GM21526 (cell line): ENCODE measurements at regions not wholly inside any gene's neighbourhood (a gene's known extent, or its start where the extent isn't known, plus 50 kb on each side); places are given as distances from the start of the nearest gene placed in this dataset.

Experiments used
- ATAC-seq: cut with Tn5 transposase; IDR thresholded peaks from one replicate; pipeline ENCODE4 v1.9.1; 2021; ENCODE audit warnings: moderate library complexity; ENCODE audit not compliant: unreplicated experiment, low FRiP score

DNA sequence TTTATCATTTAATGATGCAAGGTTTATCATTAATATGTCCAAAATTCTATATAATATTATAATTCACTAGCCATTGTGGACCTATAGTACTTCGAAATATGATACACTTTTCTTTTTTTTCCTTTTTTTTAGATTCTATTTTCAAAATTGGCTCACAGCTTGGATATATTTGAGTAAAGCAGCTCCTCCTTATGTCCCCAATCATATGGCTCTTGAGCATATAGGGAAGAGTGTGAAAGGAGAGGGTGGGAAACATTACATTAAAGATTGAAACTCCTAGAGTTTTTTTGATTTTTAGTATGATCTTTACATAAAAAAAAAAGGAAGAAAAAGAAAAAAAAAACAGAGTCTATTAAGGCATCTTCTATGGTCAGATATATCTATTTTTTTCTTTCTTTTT lies 457.9 kb downstream of the RIT2 start:
- ATAC-seq = no peak

DNA sequence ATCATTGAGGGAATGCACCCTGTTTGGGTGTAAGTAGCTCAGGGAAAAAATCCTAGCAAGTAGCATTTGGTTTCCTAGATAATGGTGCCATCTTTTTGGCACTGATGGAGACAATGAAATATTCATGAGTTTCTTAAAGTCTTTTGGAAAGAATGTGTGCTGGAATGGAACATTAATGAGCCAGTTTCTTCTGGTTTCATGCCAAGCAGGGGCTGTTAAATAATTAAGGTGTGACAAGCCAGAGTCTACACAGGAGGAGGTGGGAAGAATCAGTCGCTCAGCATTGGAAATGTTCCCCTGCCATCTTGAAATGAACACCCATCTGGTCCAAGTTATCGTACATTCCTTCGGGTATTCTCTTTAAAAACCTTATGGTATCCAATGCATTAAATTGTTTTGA lies 457.3 kb downstream of the RIT2 start:
- no peak for ATAC-seq

DNA sequence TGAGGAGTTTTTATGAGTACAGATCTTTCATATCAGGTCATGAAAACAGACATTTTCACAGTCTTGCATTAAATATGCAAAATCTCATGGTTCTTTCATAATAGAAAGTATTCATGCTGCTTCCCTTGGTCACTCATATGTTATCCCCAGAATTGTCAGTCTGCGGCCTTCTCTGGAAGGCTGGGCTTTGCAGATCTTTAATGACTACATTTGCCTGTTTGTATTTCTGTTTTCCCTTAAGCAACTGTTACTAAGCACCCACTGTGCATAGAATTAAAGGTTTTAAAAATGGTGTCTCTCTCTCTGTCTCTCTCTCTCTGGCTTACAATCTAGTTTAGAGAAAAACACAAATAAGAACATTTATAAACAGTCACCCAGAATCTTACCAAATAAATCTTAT lies 456.3 kb downstream of the RIT2 start:
- ATAC-seq = no peak

DNA sequence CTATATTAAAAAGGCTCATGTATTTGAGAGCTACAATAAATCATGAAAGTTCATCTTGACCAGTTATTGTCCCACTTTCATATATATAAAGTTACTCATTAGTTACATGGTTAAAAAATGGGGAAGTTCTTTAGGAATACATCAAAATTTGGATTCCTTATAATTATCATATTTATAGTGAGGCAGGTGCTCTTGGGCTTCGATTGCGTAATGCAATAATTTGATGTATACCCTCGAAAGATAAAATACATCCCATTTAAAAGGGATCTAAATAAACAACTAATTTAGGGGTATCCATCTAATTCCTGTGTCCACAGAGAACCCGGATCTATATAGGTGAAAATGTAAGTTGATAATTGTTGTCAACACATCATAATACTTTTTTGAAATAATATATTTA lies 444.6 kb downstream of the RIT2 start:
- ATAC-seq = no peak

DNA sequence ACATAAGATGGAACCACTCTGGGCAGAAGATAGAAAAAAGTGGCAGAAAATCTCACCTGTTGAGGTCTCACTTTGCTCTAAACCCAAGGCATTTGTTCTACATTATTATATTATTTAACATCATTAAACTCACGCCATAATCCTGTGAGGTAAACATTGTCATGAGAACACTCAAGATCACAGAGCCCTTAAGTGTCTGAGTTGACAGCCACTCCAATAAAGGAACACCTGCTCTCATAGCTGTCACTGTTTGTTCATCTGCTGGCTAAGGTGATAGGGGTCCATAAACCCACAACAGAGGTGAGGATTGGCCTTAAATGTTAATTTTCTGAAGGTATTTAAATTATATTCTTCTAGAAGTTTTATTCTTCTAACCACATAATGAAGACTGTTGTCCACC lies 439.7 kb downstream of the RIT2 start:
- no peak for ATAC-seq

DNA sequence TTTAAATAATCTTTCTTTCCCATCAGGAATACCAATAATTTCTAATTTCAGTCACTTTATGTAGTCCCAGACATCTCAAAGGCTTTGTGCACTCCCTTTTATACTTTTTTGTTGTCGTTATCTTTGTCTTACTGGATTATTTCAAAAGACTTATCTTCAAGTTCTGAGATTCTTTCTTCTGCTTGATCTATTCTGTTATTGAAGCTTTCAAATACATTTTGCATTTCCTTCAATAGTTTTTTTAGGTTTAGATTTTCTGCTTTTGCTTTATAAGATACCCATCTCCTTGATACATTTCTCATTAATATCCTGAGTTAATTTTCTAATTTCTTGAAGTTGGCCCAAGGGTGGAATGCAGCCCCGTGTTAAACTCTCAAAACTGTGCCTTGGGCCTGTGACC lies 432.4 kb downstream of the RIT2 start:
- ATAC-seq = no peak

DNA sequence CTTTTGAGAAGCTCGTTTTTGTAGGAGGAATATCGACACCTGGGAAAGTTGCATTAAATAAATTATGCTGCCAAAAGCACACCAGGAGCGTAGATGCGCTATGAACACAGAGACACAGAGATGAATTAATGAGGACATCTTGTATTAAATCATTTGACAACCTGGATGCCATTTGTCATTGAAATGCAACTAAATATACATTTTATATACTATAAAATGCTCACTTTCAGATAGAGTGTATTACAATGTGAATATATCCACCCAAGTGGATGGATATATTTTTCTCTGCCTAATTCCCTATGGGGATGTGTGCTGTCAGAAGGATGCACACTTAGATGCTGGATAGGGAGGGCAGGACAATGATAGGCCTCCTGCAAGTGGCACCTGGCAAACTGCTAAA lies 426.2 kb downstream of the RIT2 start:
- no peak for ATAC-seq
